B cell (primary cell): ENCODE measurements at regions not wholly inside any gene's neighbourhood (a gene's known extent, or its start where the extent isn't known, plus 50 kb on each side); places are given as distances from the start of the nearest gene placed in this dataset.

ENCODE experiments used
- ATAC-seq: fragments of 200-7000 bp; cut with Tn5 transposase; one replicate; pipeline ENCODE4 v1.10.0; 2021; ENCODE audit warnings: low read depth, mild to moderate bottlenecking, moderate number of reproducible peaks, moderate library complexity
- CTCF ChIA-PET: fragments of 350-600 bp; sonication (Branson Sonifier 250); formaldehyde crosslinking; loops from one replicate; lab custom pipeline; 2021; ENCODE audit warnings: antibody characterized with exemption, inconsistent platforms; lab: Charles Lee
- POLR2A ChIA-PET: fragments of 350-600 bp; sonication (Branson Sonifier 250); formaldehyde crosslinking; loops from one replicate; lab custom pipeline; 2021; ENCODE audit warnings: antibody characterized with exemption; lab: Charles Lee
- DNase-seq: peaks from one replicate; pipeline ENCODE4 v3.0.0; 2013
- H2AFZ ChIP-seq: 2 replicates; pipeline ENCODE4 v1.6.1; 2012; ENCODE audit warnings: mild to moderate bottlenecking, low read depth, low read length; ENCODE audit not compliant: insufficient read depth, poor library complexity, severe bottlenecking
- H3K27ac ChIP-seq, 2 donors: 1 replicate in 1 of 2; 2 replicates in 1 of 2; pipeline ENCODE4 v1.5.1; 2012 to 2013; ENCODE audit warnings: low read length in 2 of 2, mild to moderate bottlenecking in 2 of 2, moderate library complexity in 1 of 2
- H3K27me3 ChIP-seq, 4 experiments: fragments of 200-600 bp in 1 of 4; sonication (generic) in 1 of 4; replicated peaks in 1 of 4; 1 replicate in 2 of 4; 2 replicates in 2 of 4; pipeline versions ENCODE4 v1.6.1 to v1.7.0; 2013 to 2016; ENCODE audit warnings: low read length in 3 of 4, mild to moderate bottlenecking in 2 of 4, mixed read lengths in 1 of 4, moderate library complexity in 1 of 4; ENCODE audit not compliant: insufficient read depth in 4 of 4, control insufficient read depth in 3 of 4; ENCODE audit errors: control extremely low read depth in 1 of 4
- H3K36me3 ChIP-seq, 2 experiments: replicated peaks in 1 of 2; 1 replicate in 1 of 2; 2 replicates in 1 of 2; pipeline versions ENCODE4 v1.6.1 to v1.7.1; 2013; ENCODE audit warnings: low read length in 1 of 2; ENCODE audit not compliant: insufficient read depth in 2 of 2, control insufficient read depth in 1 of 2; ENCODE audit errors: control extremely low read depth in 1 of 2, extremely low read depth in 1 of 2
- H3K4me1 ChIP-seq, 2 donors: fragments of 200-600 bp in 1 of 2; sonication (generic) in 1 of 2; 1 replicate in 1 of 2; 2 replicates in 1 of 2; pipeline versions ENCODE4 v1.5.1 to v1.6.1; 2013 to 2017; ENCODE audit warnings: low read length in 2 of 2; ENCODE audit not compliant: control insufficient read depth in 2 of 2, insufficient read depth in 2 of 2
- H3K4me2 ChIP-seq: replicated peaks from 2 replicates; pipeline ENCODE3; 2012; ENCODE audit warnings: mild to moderate bottlenecking, low read depth, low read length; ENCODE audit not compliant: poor library complexity, severe bottlenecking
- H3K4me3 ChIP-seq, 5 experiments: fragments of 200-600 bp in 1 of 5; sonication (generic) in 1 of 5; 1 replicate in 3 of 5; 2 replicates in 2 of 5; pipeline versions ENCODE4 v1.5.1 to v1.7.0; 2011 to 2016; ENCODE audit warnings: low read length in 4 of 5, mild to moderate bottlenecking in 4 of 5, low read depth in 2 of 5, control low read depth in 1 of 5, moderate library complexity in 1 of 5; ENCODE audit not compliant: insufficient read depth in 1 of 5; ENCODE audit errors: control extremely low read depth in 1 of 5, extremely low read depth in 1 of 5
- H3K79me2 ChIP-seq: fragments of 200-600 bp; sonication (generic); one replicate; pipeline ENCODE4 v1.6.0; 2016; ENCODE audit warnings: low read length; ENCODE audit not compliant: control insufficient read depth, insufficient read depth
- H3K9ac ChIP-seq: fragments of 200-600 bp; sonication (generic); 2 replicates; pipeline ENCODE4 v1.6.1; 2017; ENCODE audit warnings: mild to moderate bottlenecking, low read length, moderate library complexity
- H3K9me3 ChIP-seq, 3 donors: one replicate each; pipeline versions ENCODE4 v1.6.1 to v1.7.1; 2013; ENCODE audit warnings: low read length in 2 of 3; ENCODE audit not compliant: control insufficient read depth in 2 of 3, insufficient read depth in 1 of 3; ENCODE audit errors: control extremely low read depth in 1 of 3
- H4K20me1 ChIP-seq: 2 replicates; pipeline ENCODE4 v1.6.0; 2012; ENCODE audit warnings: mild to moderate bottlenecking, low read length; ENCODE audit not compliant: insufficient read depth, control insufficient read depth, poor library complexity, severe bottlenecking
- H3K27ac Mint-ChIP-seq: one replicate; pipeline ENCODE4 v1.8.0; 2021; ENCODE audit warnings: mixed read lengths
- H3K27me3 Mint-ChIP-seq: one replicate; pipeline ENCODE4 v1.8.0; 2021; ENCODE audit warnings: mixed read lengths
- H3K4me1 Mint-ChIP-seq: one replicate; pipeline ENCODE4 v1.8.0; 2021; ENCODE audit warnings: mixed read lengths
- H3K4me3 Mint-ChIP-seq: one replicate; pipeline ENCODE4 v1.8.0; 2021; ENCODE audit warnings: mixed read lengths
- H3K9me3 Mint-ChIP-seq: one replicate; pipeline ENCODE4 v1.8.0; 2022; ENCODE audit warnings: mixed read lengths; ENCODE audit not compliant: insufficient read depth
- CTCF ChIP-seq: fragments of 200-600 bp; IDR thresholded peaks from one replicate; pipeline ENCODE4 v1.8.0; 2022; ENCODE audit warnings: antibody characterized with exemption, mild to moderate bottlenecking
- EZH2 ChIP-seq: IDR thresholded peaks from 2 replicates; pipeline ENCODE4 v1.6.1; 2012; ENCODE audit warnings: borderline replicate concordance, low read depth, mild to moderate bottlenecking, moderate library complexity, low read length; ENCODE audit not compliant: insufficient read depth, poor library complexity, severe bottlenecking
- WGBS: methylation state at CpG from one replicate; pipeline ENCODE4 v1.1.5; 2013; ENCODE audit warnings: missing lambda C conversion rate; ENCODE audit not compliant: insufficient coverage; 5-methylcytosine and 5-hydroxymethylcytosine counted together
- intact Hi-C: fragments of 100-400 bp; cut with micrococcal nuclease; formaldehyde crosslinking; loops from one replicate; pipeline ENCODE4 v1.10.0; 2022

- DNase-seq (no peak), ATAC-seq (no peak)
- H3K27ac ChIP-seq = no peak overlapping the region
- TF ChIP-seq CTCF = no peak
- TF ChIP-seq EZH2 = no peak
- Mint-ChIP-seq H3K4me1 (peaks cover 9% of the 10 kb centered on the region), H3K27me3 (peaks cover 15% of the 10 kb centered on the region), H3K9me3 (no peaks in the 10 kb centered on the region), H3K4me3 (no peak overlapping the region), H3K27ac (no peak overlapping the region)
- peaks cover 0 to 8% (median 0%) of the 10 kb centered on the region in 3 donors for H3K9me3 ChIP-seq
- intact Hi-C loops = no loop called here
- peaks cover 0 to 11% (median 2%) of the 10 kb centered on the region in 4 experiments for H3K27me3 ChIP-seq
- no peak overlapping the region for H3K9ac ChIP-seq
- POLR2A ChIA-PET = no interaction called here
- no peaks in the 10 kb centered on the region for H3K79me2 ChIP-seq
- CTCF ChIA-PET = no interaction called here
- WGBS = 87% methylated on average over 10 of the region's 13 CpGs
- no peak overlapping the region for H3K4me3 ChIP-seq
- no peaks in the 10 kb centered on the region for H3K36me3 ChIP-seq
- H3K4me1 ChIP-seq = no peaks in the 10 kb centered on the region
- no peak overlapping the region for H2AFZ ChIP-seq
- H4K20me1 ChIP-seq = no peaks in the 10 kb centered on the region
- no peak overlapping the region for H3K4me2 ChIP-seq
Observed at GRCh38 chr17:72515291-72516065, 394.7 kb downstream of the SOX9 start.

GRCh38 chr17:72516772-72517399 lies 396.1 kb downstream of the SOX9 start:
- Histone ChIP-seq H3K9me3 (peaks cover 0 to 8% (median 0%) of the 10 kb centered on the region in 3 donors), H3K4me1 (no peaks in the 10 kb centered on the region), H4K20me1 (no peaks in the 10 kb centered on the region), H3K27me3 (peaks cover 0 to 11% (median 2%) of the 10 kb centered on the region in 4 experiments), H3K36me3 (no peaks in the 10 kb centered on the region), H3K79me2 (no peaks in the 10 kb centered on the region), H3K4me3 (no peak overlapping the region), H3K9ac (no peak overlapping the region), H2AFZ (no peak overlapping the region), H3K27ac (no peak overlapping the region), H3K4me2 (no peak overlapping the region)
- no peak overlapping the region for H3K27ac Mint-ChIP-seq
- intact Hi-C loops = no loop called here
- H3K4me1 Mint-ChIP-seq = peaks cover 4% of the 10 kb centered on the region
- CTCF ChIA-PET = no interaction called here
- ATAC-seq (no peak), DNase-seq (no peak)
- TF ChIP-seq EZH2 = no peak
- TF ChIP-seq CTCF = no peak
- WGBS = 71% methylated on average over 11 of the region's 15 CpGs
- H3K9me3 Mint-ChIP-seq = no peaks in the 10 kb centered on the region
- POLR2A ChIA-PET = no interaction called here
- no peak overlapping the region for H3K4me3 Mint-ChIP-seq
- peaks cover 15% of the 10 kb centered on the region for H3K27me3 Mint-ChIP-seq
